Astrocyte (in vitro differentiated cells and primary cell): ENCODE measurements at regions not wholly inside any gene's neighbourhood (a gene's known extent, or its start where the extent isn't known, plus 50 kb on each side); places are given as distances from the start of the nearest gene placed in this dataset.
A peak's percentile ranks its signal among the peaks of the same experiment; 100 is the strongest.
"Not testable (repeated sequence)": the region's sequence is repeated elsewhere in the genome, so short reads cannot be mapped to it uniquely, and the experiment has no call there.

Experiments used
- DNase-seq: peaks from one replicate; pipeline ENCODE4 v3.0.0-alpha.2; 2010; ENCODE audit warnings: low read depth
- FAIRE-seq: peaks from 2 replicates; lab custom pipeline; 2011; peaks lifted over from hg19 to GRCh38; lab: Jason Lieb, UNC
- H2AFZ ChIP-seq: 2 replicates; pipeline ENCODE4 v1.6.0; 2012; ENCODE audit warnings: low read depth, low read length, inconsistent platforms
- H3K27ac ChIP-seq: 2 replicates; pipeline ENCODE4 v1.5.1; 2011; ENCODE audit warnings: low read depth, low read length, inconsistent platforms
- H3K27me3 ChIP-seq: 2 replicates; pipeline ENCODE4 v1.6.0; 2011; ENCODE audit warnings: low read length, inconsistent platforms; ENCODE audit not compliant: insufficient read depth
- H3K36me3 ChIP-seq: 2 replicates; pipeline ENCODE4 v1.5.1; 2011; ENCODE audit warnings: low read length, inconsistent platforms; ENCODE audit not compliant: insufficient read depth
- H3K4me1 ChIP-seq: 2 replicates; pipeline ENCODE4 v1.5.1; 2011; ENCODE audit warnings: low read length, inconsistent platforms; ENCODE audit not compliant: insufficient read depth
- H3K4me2 ChIP-seq: 2 replicates; pipeline ENCODE4 v1.6.0; 2012; ENCODE audit warnings: low read length, inconsistent platforms
- H3K4me3 ChIP-seq: 2 replicates; pipeline ENCODE4 v1.5.1; 2011; ENCODE audit warnings: low read depth, mild to moderate bottlenecking, low read length, inconsistent platforms; ENCODE audit not compliant: insufficient read depth
- H3K79me2 ChIP-seq: 2 replicates; pipeline ENCODE4 v1.6.0; 2012; ENCODE audit warnings: mild to moderate bottlenecking, low read length, inconsistent platforms; ENCODE audit not compliant: insufficient read depth
- H3K9ac ChIP-seq: 2 replicates; pipeline ENCODE4 v1.6.0; 2012; ENCODE audit warnings: mild to moderate bottlenecking, low read length, inconsistent platforms
- H3K9me3 ChIP-seq: 2 replicates; pipeline ENCODE4 v1.5.1; 2012; ENCODE audit warnings: low read depth, mild to moderate bottlenecking, low read length, inconsistent platforms; ENCODE audit not compliant: insufficient read depth
- H4K20me1 ChIP-seq: 2 replicates; pipeline ENCODE4 v1.6.0; 2012; ENCODE audit warnings: low read length, inconsistent platforms; ENCODE audit not compliant: insufficient read depth
- H3K27ac Mint-ChIP-seq: one replicate; pipeline ENCODE4 v1.8.0; 2021; ENCODE audit warnings: mild to moderate bottlenecking, mixed read lengths; ENCODE audit not compliant: unreplicated experiment
- H3K27me3 Mint-ChIP-seq: one replicate; pipeline ENCODE4 v1.8.0; 2021; ENCODE audit warnings: low read depth, mixed read lengths; ENCODE audit not compliant: unreplicated experiment
- H3K36me3 Mint-ChIP-seq: one replicate; pipeline ENCODE4 v1.8.0; 2021; ENCODE audit warnings: low read depth, mixed read lengths; ENCODE audit not compliant: unreplicated experiment
- H3K4me1 Mint-ChIP-seq: one replicate; pipeline ENCODE4 v1.8.0; 2021; ENCODE audit warnings: low read depth, mixed read lengths; ENCODE audit not compliant: unreplicated experiment
- H3K4me3 Mint-ChIP-seq: one replicate; pipeline ENCODE4 v1.8.0; 2021; ENCODE audit warnings: mild to moderate bottlenecking, moderate library complexity, mixed read lengths; ENCODE audit not compliant: unreplicated experiment
- H3K9me3 Mint-ChIP-seq: one replicate; pipeline ENCODE4 v1.8.0; 2021; ENCODE audit warnings: mild to moderate bottlenecking, mixed read lengths; ENCODE audit not compliant: unreplicated experiment
- CTCF ChIP-seq: IDR thresholded peaks from 2 replicates; pipeline ENCODE4 v1.5.1; 2011; ENCODE audit warnings: low read depth, mild to moderate bottlenecking, inconsistent platforms, low read length, moderate library complexity; ENCODE audit not compliant: insufficient read depth
- EZH2 ChIP-seq: IDR thresholded peaks from 2 replicates; pipeline ENCODE4 v1.6.1; 2012; ENCODE audit warnings: mild to moderate bottlenecking, low read length, inconsistent platforms; ENCODE audit not compliant: insufficient read depth

GRCh38 chr2:55124682-55125081, 74.4 kb upstream of the RTN4 start:
- not testable (repeated sequence) for H3K79me2 ChIP-seq, H3K27ac Mint-ChIP-seq, H3K9me3 ChIP-seq, DNase-seq, H3K9ac ChIP-seq, H3K4me1 ChIP-seq, H3K36me3 ChIP-seq, H3K27ac ChIP-seq, FAIRE-seq, H3K4me3 ChIP-seq, H3K27me3 ChIP-seq, H3K4me2 ChIP-seq, H3K4me3 Mint-ChIP-seq, H2AFZ ChIP-seq, H4K20me1 ChIP-seq, H3K27me3 Mint-ChIP-seq
- Mint-ChIP-seq H3K36me3 (peaks cover 14% of the 10 kb centered on the region), H3K4me1 (peaks cover 23% of the 10 kb centered on the region), H3K9me3 (peaks cover 10% of the 10 kb centered on the region)

GRCh38 chr2:55123851-55124269, 73.6 kb upstream of the RTN4 start:
- no peak overlapping the region for H3K4me3 ChIP-seq
- Mint-ChIP-seq H3K9me3 (peaks cover 10% of the 10 kb centered on the region), H3K36me3 (peaks cover 14% of the 10 kb centered on the region), H3K4me1 (peaks cover 29% of the 10 kb centered on the region), H3K27ac (peak overlapping the region; percentile 62), H3K27me3 (no peaks in the 10 kb centered on the region), H3K4me3 (no peak overlapping the region)
- H3K4me1 ChIP-seq: peaks cover 10% of the 10 kb centered on the region
- H3K79me2 ChIP-seq: no peaks in the 10 kb centered on the region
- H3K9ac ChIP-seq: no peak overlapping the region
- no peak overlapping the region for H3K4me2 ChIP-seq
- FAIRE-seq (no peak), DNase-seq (no peak)
- no peak overlapping the region for H2AFZ ChIP-seq
- H4K20me1 ChIP-seq: no peaks in the 10 kb centered on the region
- H3K27ac ChIP-seq: no peak overlapping the region
- no peaks in the 10 kb centered on the region for H3K9me3 ChIP-seq
- H3K27me3 ChIP-seq: no peaks in the 10 kb centered on the region
- TF ChIP-seq EZH2: no peak
- TF ChIP-seq CTCF: no peak
- no peaks in the 10 kb centered on the region for H3K36me3 ChIP-seq

GRCh38 chr2:55120634-55121359, 70.5 kb upstream of the RTN4 start:
- Mint-ChIP-seq H3K4me3 (peak overlapping the region; percentile 36), H3K4me1 (peaks cover 46% of the 10 kb centered on the region)

More at GRCh38 chr2:55120634-55121359, 70.5 kb upstream of the RTN4 start:
- FAIRE-seq (no peak), DNase-seq (peak; percentile 47)
- Mint-ChIP-seq H3K27ac (peak overlapping the region; percentile 85), H3K9me3 (peaks cover 6% of the 10 kb centered on the region), H3K27me3 (no peaks in the 10 kb centered on the region), H3K36me3 (peaks cover 11% of the 10 kb centered on the region)
- peak overlapping the region; percentile 56 for H2AFZ ChIP-seq
- no peaks in the 10 kb centered on the region for H3K9me3 ChIP-seq
- no peaks in the 10 kb centered on the region for H3K27me3 ChIP-seq
- H3K4me2 ChIP-seq: peak overlapping the region; percentile 53
- H3K4me3 ChIP-seq: no peak overlapping the region
- peak overlapping the region; percentile 7 for H3K9ac ChIP-seq
- TF ChIP-seq EZH2 (no peak), CTCF (no peak)
- no peaks in the 10 kb centered on the region for H4K20me1 ChIP-seq
- no peaks in the 10 kb centered on the region for H3K79me2 ChIP-seq
- H3K4me1 ChIP-seq: peaks cover 14% of the 10 kb centered on the region
- no peak overlapping the region for H3K27ac ChIP-seq
- no peaks in the 10 kb centered on the region for H3K36me3 ChIP-seq
